Neutrophil (primary cell): ENCODE measurements at regions not wholly inside any gene's neighbourhood (a gene's known extent, or its start where the extent isn't known, plus 50 kb on each side); places are given as distances from the start of the nearest gene placed in this dataset.
"Not testable (repeated sequence)": the region's sequence is repeated elsewhere in the genome, so short reads cannot be mapped to it uniquely, and the experiment has no call there.

ENCODE experiments used
- H3K27ac ChIP-seq: fragments of 200-600 bp; sonication (generic); 2 replicates; pipeline ENCODE4 v1.5.1; 2016; ENCODE audit warnings: mild to moderate bottlenecking, moderate library complexity
- H3K27me3 ChIP-seq: fragments of 200-600 bp; sonication (generic); 2 replicates; pipeline ENCODE4 v1.6.0; 2016; ENCODE audit warnings: mild to moderate bottlenecking
- H3K36me3 ChIP-seq: fragments of 200-600 bp; sonication (generic); 2 replicates; pipeline ENCODE4 v1.5.1; 2017
- H3K4me1 ChIP-seq, 2 experiments: fragments of 200-600 bp in 1 of 2; sonication (generic) in 1 of 2; 1 replicate in 1 of 2; 2 replicates in 1 of 2; pipeline versions ENCODE4 v1.5.1 to v1.6.1; 2013 to 2016; ENCODE audit warnings: low read depth in 1 of 2, low read length in 1 of 2, mild to moderate bottlenecking in 1 of 2, moderate library complexity in 1 of 2; ENCODE audit not compliant: control insufficient read depth in 1 of 2, insufficient read depth in 1 of 2
- H3K4me3 ChIP-seq, 2 experiments: fragments of 200-600 bp in 1 of 2; sonication (generic) in 1 of 2; 1 replicate in 1 of 2; 2 replicates in 1 of 2; pipeline ENCODE4 v1.5.1; 2013 to 2016; ENCODE audit warnings: low read depth in 1 of 2, low read length in 1 of 2, mild to moderate bottlenecking in 1 of 2, moderate library complexity in 1 of 2
- H3K9me3 ChIP-seq: fragments of 200-600 bp; sonication (generic); 2 replicates; pipeline ENCODE4 v1.5.1; 2016
- TF ChIP-seq, protein P1 (sequence below): fragments of 200-600 bp; sonication (generic); IDR thresholded peaks from 2 replicates; pipeline ENCODE4 v1.5.1; 2016; ENCODE audit warnings: antibody characterized with exemption

DNA sequence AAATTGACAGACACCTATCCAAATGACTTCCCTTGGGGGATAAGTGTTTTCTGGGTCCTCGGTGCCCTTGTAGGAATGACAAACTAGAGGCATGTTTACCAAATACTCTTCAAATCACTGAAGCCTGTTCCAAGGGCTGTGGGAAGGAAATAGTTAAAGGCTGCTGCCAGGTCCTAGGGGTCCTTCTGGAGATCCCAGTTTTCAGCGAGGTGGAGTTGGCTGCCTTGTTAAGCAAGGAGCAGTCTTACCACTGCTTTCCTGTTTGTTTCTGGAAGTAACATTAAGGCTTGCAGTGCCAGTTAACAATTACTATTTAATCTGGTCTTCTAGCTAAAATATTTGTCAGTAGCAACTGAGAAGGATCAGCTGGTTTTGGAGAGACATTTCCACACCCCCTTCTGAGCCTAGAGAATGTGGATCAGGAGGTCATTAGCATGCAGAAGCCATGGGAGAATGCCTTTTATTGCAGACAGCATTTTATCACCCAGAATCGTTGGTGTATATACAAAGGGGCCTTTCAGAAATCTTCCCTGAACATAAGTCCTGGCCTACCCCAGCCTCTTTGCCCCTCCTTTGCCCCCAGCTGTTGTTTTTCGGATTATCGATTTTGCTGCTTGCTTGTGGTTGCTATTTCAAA lies 238.8 kb downstream of the DMAC1 start:
- TF ChIP-seq, protein P1, sequence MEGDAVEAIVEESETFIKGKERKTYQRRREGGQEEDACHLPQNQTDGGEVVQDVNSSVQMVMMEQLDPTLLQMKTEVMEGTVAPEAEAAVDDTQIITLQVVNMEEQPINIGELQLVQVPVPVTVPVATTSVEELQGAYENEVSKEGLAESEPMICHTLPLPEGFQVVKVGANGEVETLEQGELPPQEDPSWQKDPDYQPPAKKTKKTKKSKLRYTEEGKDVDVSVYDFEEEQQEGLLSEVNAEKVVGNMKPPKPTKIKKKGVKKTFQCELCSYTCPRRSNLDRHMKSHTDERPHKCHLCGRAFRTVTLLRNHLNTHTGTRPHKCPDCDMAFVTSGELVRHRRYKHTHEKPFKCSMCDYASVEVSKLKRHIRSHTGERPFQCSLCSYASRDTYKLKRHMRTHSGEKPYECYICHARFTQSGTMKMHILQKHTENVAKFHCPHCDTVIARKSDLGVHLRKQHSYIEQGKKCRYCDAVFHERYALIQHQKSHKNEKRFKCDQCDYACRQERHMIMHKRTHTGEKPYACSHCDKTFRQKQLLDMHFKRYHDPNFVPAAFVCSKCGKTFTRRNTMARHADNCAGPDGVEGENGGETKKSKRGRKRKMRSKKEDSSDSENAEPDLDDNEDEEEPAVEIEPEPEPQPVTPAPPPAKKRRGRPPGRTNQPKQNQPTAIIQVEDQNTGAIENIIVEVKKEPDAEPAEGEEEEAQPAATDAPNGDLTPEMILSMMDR: no peak
- H3K27ac ChIP-seq: no peak overlapping the region
- H3K27me3 ChIP-seq: no peaks in the 10 kb centered on the region
- no peaks in the 10 kb centered on the region for H3K4me1 ChIP-seq
- H3K4me3 ChIP-seq: no peak overlapping the region
- no peaks in the 10 kb centered on the region for H3K9me3 ChIP-seq
- H3K36me3 ChIP-seq: no peaks in the 10 kb centered on the region

DNA sequence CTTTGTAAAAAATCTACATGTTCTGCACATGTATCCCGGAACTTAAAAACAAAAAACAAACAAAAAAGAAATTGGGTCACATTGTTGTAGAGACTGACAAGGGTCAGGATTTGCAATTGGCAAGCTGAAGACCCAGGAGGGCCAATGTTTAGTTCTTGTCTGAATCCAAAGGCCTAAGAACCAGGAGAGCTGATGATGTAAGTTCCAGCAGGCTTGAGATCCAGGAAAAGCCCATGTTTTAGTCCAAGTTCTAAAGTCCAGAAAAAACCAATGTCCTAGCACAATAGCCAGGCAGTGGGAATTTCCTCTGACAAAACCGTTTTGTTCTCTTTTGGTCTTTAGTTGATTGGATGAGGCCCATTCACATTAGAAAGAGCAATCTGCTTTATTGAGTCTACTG lies 244.9 kb downstream of the DMAC1 start:
- H3K36me3 ChIP-seq: no peaks in the 10 kb centered on the region
- H3K27me3 ChIP-seq: no peaks in the 10 kb centered on the region
- no peaks in the 10 kb centered on the region for H3K4me1 ChIP-seq
- H3K9me3 ChIP-seq: no peaks in the 10 kb centered on the region
- TF ChIP-seq, protein P1: no peak
- H3K27ac ChIP-seq: no peak overlapping the region
- H3K4me3 ChIP-seq: no peak overlapping the region

DNA sequence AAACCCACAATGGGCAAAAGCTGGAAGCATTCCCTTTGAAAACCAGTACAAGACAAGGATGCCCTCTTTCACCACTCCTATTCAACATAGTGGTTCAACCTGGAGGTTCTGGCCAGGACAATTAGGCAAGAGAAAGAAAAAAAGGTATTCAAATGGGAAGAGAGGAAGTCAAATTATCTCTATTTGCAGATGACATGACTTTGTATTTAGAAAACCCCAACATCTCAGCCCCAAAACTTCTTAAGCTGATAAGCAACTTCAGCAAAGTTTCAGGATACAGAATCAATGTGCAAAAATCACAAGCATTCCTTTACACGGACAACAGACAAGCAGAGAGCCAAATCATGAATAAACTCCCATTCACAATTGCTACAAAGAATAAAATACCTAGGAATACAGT lies 246.9 kb downstream of the DMAC1 start:
- H3K9me3 ChIP-seq, H3K27me3 ChIP-seq, H3K4me3 ChIP-seq, H3K36me3 ChIP-seq, H3K4me1 ChIP-seq, H3K27ac ChIP-seq: not testable (repeated sequence)

DNA sequence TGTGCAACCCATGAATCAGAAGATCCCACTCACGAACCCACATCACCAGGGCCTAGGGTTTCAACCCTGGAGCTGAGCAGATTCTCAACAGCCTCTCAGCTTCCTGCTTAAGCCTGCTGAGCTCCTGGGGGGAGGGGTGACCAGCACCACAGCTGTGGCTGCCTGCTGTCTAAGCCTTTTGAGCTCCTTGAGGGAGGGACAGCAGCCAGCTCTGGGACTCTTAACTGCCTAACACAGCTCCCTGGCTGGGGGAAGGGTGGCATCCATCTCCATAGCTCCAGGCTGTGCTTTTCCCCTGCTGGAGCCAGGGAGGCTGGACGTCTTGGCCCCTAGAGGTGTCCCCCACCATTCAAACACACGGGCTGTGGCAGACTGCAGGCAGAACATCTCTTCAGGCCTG lies 250.3 kb downstream of the DMAC1 start:
- no peaks in the 10 kb centered on the region for H3K27me3 ChIP-seq
- no peaks in the 10 kb centered on the region for H3K36me3 ChIP-seq
- H3K4me1 ChIP-seq: no peaks in the 10 kb centered on the region
- TF ChIP-seq, protein P1: no peak
- H3K4me3 ChIP-seq: no peak overlapping the region
- no peaks in the 10 kb centered on the region for H3K9me3 ChIP-seq
- H3K27ac ChIP-seq: no peak overlapping the region

DNA sequence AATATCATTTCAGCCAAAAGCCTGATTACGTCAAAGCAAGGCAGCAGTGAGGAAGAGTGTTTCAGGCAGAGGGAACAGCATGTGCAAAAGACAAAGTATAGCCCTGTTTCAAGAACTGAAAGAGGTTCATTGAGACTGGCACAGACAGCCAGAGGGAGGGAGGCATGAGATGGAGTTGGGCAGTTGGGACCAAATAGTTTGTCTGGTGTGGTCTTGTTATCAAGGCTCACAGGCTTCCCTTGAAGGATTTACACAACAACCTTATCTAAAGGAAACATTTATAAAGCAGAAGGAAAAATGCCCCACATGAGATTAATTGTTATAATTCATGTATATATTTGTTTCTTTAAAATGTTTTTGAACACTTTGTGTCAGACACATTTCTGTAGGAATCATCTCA lies 253.3 kb downstream of the DMAC1 start:
- no peaks in the 10 kb centered on the region for H3K36me3 ChIP-seq
- no peak overlapping the region for H3K27ac ChIP-seq
- H3K4me3 ChIP-seq: no peak overlapping the region
- H3K9me3 ChIP-seq: no peaks in the 10 kb centered on the region
- no peaks in the 10 kb centered on the region for H3K4me1 ChIP-seq
- TF ChIP-seq, protein P1: no peak
- no peaks in the 10 kb centered on the region for H3K27me3 ChIP-seq

DNA sequence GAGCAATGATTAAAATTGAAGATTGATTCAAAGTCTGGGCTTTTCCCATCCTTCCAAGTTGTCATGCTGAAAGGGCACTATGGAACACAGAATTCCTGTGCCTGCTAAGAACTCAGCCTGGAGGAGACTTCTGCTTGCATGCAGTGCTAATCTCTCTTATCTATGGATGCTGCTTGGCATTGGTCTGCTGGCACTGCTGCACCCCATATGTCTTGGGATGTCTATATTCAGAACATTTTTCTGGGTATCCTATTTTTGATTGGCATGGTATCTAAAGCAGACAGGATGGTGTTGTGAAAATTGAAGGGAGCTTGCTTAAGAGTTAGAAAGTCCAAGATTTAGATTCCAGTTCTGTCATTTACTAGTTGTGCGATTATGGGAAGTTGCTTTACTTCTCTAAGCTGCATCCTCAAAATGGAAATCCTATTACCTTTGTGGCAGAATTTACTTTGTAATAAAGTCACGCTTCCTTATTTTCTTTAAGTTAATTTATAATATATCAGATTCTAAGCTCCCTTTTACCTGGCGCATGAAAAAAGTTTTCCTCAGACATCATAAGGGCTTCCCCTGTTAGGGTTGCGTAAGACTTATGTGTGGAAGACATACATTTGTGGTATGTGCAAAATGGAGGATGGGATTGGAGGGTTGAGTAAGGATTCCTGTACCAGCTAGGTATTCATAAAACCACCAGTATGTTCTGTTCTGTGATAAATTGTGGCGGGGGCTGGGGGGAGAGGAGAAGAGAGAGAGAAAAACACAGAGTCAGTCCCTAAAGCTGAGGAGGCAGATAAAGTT lies 254.0 kb downstream of the DMAC1 start:
- Histone ChIP-seq H3K27me3 (no peaks in the 10 kb centered on the region), H3K27ac (no peak overlapping the region), H3K9me3 (no peaks in the 10 kb centered on the region), H3K4me3 (no peak overlapping the region), H3K36me3 (no peaks in the 10 kb centered on the region), H3K4me1 (no peaks in the 10 kb centered on the region)
- TF ChIP-seq, protein P1: no peak
